GM13976 (cell line): ENCODE measurements at regions not wholly inside any gene's neighbourhood (a gene's known extent, or its start where the extent isn't known, plus 50 kb on each side); places are given as distances from the start of the nearest gene placed in this dataset.

ENCODE experiments used
- DNase-seq: peaks from one replicate; pipeline ENCODE4 v3.0.0; 2012; ENCODE audit warnings: low spot score
- CTCF ChIP-seq: IDR thresholded peaks from 2 replicates; pipeline ENCODE4 v1.5.1; 2012; ENCODE audit warnings: borderline replicate concordance, mild to moderate bottlenecking; ENCODE audit not compliant: insufficient read depth; ENCODE audit errors: extremely low read depth, missing control alignments, control extremely low read depth
- in situ Hi-C: fragments of 300-500 bp; cut with MboI; formaldehyde crosslinking; loops from one replicate; pipeline ENCODE4 v1.12.0; 2022; ENCODE audit warnings: low sequenced_read_pairs, mixed read lengths, inconsistent platforms; ENCODE audit not compliant: unreplicated experiment

GRCh38 chr5:88518131-88519016 lies 249.7 kb upstream of the TMEM161B start:
- no peak for DNase-seq
- in situ Hi-C loops = no loop called here

GRCh38 chr5:88515881-88516819 lies 247.5 kb upstream of the TMEM161B start:
- no peak for TF ChIP-seq CTCF
- in situ Hi-C loops = no loop called here

More at GRCh38 chr5:88518131-88519016, 249.7 kb upstream of the TMEM161B start:
- TF ChIP-seq CTCF = no peak

GRCh38 chr5:88515068-88515467 lies 246.4 kb upstream of the TMEM161B start:
- in situ Hi-C loops = no loop called here
- DNase-seq = no peak
- no peak for TF ChIP-seq CTCF

More at GRCh38 chr5:88515881-88516819, 247.5 kb upstream of the TMEM161B start:
- DNase-seq = no peak

- no peak for DNase-seq
- no peak for TF ChIP-seq CTCF
- in situ Hi-C loops = no loop called here
These were observed 240.8 kb upstream of the TMEM161B start for GRCh38 chr5:88509403-88509802.

GRCh38 chr5:88507261-88507660 lies 238.6 kb upstream of the TMEM161B start:
- DNase-seq = no peak
- in situ Hi-C loops = no loop called here
- TF ChIP-seq CTCF = no peak

GRCh38 chr5:88503406-88503805 lies 234.8 kb upstream of the TMEM161B start:
- no peak for DNase-seq
- in situ Hi-C loops = no loop called here
- no peak for TF ChIP-seq CTCF
